CD4-positive, alpha-beta T cell treated with Interleukin-2 at 100 ng/mL for 4 hours (primary cell): ENCODE measurements at regions not wholly inside any gene's neighbourhood (a gene's known extent, or its start where the extent isn't known, plus 50 kb on each side); places are given as distances from the start of the nearest gene placed in this dataset.

Source experiments
- DNase-seq: peaks from one replicate; pipeline ENCODE4 v3.0.0-alpha.2; 2020; ENCODE audit warnings: low spot score

GRCh38 chr4:140212646-140213045 lies 58.7 kb upstream of the MAML3 start:
- DNase-seq, result no peak

DNA sequence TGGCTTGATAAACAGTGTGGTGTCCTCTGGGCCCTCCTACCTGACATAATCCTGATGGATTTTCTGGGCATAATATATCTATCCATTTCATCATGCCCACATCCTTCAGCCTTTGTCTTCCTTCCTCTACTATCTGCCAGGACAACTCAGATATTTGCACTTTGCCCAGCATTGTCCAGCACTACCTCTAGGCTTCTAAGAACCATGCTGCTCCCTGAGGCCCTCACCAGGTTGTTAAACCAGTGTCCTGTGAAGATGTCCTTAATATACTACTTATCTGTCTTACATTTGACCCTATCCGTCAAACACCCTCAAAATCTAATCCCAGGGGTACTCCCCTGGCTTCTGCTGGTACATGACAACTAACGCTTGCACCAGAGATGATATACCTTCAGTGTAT lies 58.2 kb upstream of the MAML3 start:
- DNase-seq, result no peak

GRCh38 chr4:140211693-140212092 lies 57.7 kb upstream of the MAML3 start:
- no peak for DNase-seq

- no peak for DNase-seq
Measured at GRCh38 chr4:140211161-140211560, 57.2 kb upstream of the MAML3 start.

DNA sequence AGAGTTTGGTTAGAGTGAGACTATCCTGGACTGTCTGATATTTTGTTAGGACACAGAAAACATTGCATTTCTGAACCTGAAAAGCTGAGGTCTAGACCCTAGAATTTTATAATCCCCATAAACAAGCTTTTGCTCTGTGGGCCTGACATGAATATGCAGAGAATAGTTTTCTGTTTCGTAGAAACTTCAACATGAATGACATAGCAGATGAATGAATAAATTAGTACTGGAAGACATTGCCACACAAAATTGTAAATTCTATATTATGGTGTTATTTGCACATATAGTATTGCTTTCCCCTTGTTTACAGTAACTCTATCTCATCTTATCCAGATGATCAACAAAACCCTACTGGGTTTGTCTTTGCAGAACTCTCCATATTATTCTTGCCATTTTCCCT lies 54.9 kb upstream of the MAML3 start:
- DNase-seq, result no peak
